C4-2B (cell line): ENCODE measurements at regions not wholly inside any gene's neighbourhood (a gene's known extent, or its start where the extent isn't known, plus 50 kb on each side); places are given as distances from the start of the nearest gene placed in this dataset.

Experiments
- ZFX ChIP-seq: fragments of 450-650 bp; IDR thresholded peaks from 2 replicates; pipeline ENCODE4 v1.6.1; 2017
- TF ChIP-seq, protein P1 (sequence below): fragments of 450-650 bp; conservative IDR thresholded peaks from 2 replicates; pipeline ENCODE4 v1.5.1; 2017; ENCODE audit warnings: mild to moderate bottlenecking

DNA sequence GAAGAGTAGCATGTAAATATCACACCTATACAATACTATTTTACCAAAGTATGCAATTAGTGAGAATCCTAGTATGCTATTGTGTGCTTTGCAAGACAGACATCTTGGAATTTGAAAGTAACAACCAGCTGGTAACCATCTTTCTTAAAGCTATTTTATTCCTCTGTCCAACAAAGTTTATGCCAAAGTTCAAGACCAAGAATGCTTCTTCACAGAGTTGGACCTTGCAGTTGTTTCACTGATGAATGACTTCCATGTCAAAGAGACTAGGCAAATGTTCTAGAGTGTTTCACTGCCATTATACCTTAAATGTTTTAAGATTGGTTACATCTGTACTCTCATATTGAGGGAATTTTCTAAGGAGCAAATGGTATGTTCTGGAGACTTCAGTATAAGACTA, 215.2 kb upstream of the CRIM1 start:
- TF ChIP-seq, protein P1, sequence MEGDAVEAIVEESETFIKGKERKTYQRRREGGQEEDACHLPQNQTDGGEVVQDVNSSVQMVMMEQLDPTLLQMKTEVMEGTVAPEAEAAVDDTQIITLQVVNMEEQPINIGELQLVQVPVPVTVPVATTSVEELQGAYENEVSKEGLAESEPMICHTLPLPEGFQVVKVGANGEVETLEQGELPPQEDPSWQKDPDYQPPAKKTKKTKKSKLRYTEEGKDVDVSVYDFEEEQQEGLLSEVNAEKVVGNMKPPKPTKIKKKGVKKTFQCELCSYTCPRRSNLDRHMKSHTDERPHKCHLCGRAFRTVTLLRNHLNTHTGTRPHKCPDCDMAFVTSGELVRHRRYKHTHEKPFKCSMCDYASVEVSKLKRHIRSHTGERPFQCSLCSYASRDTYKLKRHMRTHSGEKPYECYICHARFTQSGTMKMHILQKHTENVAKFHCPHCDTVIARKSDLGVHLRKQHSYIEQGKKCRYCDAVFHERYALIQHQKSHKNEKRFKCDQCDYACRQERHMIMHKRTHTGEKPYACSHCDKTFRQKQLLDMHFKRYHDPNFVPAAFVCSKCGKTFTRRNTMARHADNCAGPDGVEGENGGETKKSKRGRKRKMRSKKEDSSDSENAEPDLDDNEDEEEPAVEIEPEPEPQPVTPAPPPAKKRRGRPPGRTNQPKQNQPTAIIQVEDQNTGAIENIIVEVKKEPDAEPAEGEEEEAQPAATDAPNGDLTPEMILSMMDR = no peak
- TF ChIP-seq ZFX = no peak
